HG02973 (cell line): ENCODE measurements at regions not wholly inside any gene's neighbourhood (a gene's known extent, or its start where the extent isn't known, plus 50 kb on each side); places are given as distances from the start of the nearest gene placed in this dataset.

Experiments used
- ATAC-seq: cut with Tn5 transposase; IDR thresholded peaks from one replicate; pipeline ENCODE4 v1.9.1; 2021; ENCODE audit warnings: moderate library complexity; ENCODE audit not compliant: unreplicated experiment

DNA sequence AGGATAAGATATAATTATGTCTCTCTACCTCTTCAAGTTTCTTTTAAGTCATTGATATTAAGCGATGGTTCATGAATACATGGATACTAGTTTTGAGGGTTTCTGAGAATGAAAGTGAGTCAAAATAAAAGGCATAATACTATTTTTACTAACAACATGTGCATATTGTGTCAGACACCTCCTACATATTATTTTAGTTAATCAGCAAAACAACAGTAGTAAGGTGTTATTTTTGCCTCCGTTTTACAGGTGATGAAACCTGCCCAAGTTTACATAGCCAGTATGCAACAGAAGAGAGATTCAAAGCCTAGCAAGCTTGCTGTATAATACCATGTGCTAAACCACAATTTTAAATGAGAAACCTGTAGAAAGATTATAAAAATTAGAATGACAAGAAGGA is 544.1 kb downstream of the EPHA5 start:
- no peak for ATAC-seq

DNA sequence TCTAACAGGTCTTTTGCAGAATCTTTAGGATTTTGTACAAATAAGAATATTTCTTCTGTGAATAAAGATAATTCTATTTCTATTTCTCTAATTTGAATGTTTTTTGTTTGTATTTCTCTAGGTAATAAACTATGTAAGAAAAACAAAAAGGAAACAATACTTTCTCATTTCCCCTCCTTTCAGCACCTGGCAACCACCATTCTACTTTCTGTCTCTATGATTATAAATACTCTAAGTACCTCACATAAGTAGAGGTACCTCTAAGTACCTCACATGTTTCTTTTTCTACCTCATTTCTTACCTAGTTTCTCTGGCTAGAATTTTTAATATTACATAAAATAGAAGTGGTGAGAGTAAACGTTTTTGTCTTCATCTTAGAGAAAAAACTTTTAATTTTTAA is 550.0 kb downstream of the EPHA5 start:
- no peak for ATAC-seq

DNA sequence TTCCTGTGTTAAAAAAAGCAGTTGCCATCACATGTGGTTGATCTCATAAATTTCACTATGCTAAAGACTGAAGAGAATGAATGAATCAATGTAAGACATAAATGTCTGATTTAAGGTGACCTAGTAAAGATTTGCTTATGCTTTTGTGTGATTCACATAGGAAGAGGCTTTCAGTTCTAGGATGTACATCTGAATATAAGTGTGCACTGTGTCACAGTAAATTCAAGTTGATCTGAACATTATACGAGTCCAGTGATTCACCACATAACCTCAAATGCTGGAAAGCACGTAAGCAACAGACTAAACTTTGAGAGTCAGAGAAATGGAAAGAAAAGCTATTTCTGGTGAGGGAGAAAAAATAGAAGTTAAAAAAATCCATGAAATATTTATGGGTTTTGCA is 567.9 kb downstream of the EPHA5 start:
- ATAC-seq, result no peak

DNA sequence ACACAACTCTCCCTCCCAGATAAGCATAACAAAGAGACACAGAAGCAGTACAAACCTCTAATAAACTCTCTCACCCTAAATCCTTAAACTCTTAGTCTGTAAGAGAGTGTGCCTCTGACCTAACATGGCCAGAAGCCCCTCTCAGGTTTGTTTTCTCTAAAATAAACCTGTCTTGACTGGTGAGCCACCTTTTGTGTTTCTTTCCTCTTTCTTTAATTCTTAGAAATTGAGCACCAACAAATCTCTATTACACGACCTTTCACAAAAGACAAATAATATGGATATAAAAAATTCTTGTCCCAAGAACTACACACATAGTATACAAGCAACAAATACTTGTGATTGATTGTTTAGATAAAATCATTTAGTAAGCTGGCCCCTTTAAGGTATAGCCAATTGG is 573.7 kb downstream of the EPHA5 start:
- no peak for ATAC-seq

DNA sequence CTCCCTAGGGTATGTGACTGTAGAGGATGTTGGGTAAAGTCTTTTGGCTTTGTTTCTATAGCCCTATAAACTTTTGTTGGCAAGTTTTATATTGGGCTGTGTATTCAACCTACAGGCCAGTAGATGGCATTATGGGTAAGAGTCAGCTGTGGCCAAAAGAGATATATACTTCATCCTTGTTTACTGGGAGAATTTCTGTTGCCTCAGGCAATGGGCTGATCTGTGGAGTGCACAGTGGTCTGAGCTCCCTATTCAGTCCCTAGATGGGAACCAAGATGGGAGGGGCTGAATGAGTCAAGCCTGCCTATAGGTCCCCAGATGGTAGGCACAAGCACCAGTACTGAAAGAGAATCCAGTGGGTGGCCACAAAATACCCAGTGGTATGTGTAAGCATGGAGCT is 580.6 kb downstream of the EPHA5 start:
- no peak for ATAC-seq

DNA sequence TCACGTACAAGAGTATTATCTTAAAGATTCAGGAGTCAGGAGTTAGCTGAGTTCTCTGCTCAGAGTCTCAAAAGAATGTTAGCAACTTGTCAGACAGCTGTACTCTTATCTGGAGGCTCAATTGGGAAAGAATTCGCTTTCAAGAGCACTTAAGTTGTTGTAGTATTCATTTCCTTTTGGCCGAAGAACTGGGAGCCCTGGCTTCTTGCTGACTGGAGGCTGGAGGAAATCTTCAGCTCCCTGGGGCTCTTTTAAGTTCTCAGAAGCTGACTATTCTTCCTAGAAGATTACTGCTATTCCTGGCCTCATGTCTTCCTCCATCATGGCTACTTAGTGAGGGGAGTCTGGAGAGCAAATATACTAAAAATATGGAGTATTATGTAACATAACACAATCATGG is 587.2 kb downstream of the EPHA5 start:
- ATAC-seq, result no peak

DNA sequence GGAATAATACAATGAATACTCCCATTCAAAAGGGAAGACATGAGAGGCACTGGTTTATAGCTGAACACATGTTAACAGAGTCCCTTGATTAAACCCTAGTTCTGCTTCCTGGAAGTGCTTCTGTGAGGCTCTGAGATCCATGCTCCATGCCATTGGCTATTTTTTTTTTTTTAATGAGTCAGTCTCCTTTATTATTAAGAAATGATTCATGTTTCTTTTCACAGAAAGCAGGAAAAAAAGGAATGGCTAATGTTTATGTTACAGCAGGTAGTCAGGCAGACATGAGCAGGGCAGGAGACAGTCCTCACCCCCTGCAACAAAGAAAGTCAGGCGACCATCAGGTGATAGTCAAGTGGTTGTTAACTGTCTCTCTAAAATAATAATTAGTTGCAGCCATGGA is 598.7 kb downstream of the EPHA5 start:
- no peak for ATAC-seq

DNA sequence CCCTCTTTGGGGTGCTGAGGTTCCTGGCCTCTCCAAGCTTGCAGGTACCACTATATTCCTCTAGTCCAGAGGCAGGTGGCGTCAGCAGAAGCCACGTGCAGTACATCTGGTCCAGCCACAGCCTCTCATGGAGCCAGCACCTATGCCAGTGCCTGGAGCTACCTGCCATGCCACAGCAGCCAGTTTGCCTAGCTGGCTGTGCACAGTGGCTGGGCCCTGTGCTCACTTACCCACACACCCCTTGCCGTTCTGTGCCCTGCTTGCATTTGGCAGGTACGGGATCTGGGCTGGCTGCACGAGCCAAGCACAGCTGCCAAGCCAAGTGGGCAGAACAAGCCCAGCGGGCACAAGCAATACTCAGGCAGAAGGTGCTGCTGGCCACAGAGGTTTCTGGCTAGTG is 601.1 kb downstream of the EPHA5 start:
- no peak for ATAC-seq

DNA sequence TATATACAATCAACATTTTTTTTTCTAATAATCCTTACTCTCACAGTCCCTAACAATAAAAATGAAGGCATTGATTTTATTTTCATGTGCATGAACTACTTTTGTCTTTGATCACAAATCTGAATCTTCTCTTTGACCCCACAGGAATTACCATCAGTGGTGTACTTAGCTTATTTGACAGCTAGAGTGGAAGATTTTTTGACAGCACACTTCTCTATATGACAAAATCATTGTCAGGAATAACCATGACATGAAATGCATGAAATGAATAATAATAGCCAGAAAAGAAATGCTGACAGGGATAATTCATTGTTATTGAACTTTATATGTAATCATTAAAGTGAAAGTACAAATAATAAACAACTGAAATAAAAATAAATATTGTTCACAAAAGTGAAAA is 604.2 kb downstream of the EPHA5 start:
- no peak for ATAC-seq

DNA sequence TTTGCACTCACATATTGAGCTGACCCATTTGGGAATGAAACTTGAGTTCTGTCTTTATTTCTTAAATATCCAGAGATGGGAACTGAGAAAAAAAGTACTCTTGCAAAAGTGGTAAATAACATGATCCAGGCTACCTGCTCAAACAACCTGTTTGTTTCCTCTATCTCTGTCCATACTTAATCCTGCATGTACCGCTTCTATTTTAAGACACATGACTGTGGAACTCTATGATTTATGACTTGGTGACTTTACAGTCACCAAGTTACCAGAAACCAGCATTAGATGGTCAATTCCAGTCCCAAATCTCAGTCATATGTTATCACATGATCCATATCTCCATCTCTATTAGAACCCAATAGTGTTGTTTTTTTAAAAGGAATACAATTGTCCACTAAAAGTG is 606.7 kb downstream of the EPHA5 start:
- ATAC-seq, result no peak

DNA sequence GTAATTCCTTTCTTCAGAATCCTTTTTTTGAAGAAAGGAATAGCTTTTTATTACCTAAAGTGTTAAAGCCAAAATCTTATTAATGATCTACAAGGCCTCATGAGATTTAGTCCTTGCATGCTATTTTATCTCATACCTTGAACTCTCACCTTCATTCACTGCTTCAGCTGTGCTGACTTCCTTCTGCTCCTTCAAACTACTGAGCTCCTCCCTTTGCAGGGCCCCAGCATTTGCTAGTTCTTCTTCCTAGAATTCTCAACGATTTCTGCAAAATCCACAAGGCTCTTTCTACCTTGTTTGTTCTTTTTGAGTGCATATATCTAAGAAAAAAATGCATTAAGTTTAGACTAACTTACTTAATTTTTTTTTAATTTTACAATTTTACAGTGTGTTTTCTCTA is 619.5 kb downstream of the EPHA5 start:
- no peak for ATAC-seq

DNA sequence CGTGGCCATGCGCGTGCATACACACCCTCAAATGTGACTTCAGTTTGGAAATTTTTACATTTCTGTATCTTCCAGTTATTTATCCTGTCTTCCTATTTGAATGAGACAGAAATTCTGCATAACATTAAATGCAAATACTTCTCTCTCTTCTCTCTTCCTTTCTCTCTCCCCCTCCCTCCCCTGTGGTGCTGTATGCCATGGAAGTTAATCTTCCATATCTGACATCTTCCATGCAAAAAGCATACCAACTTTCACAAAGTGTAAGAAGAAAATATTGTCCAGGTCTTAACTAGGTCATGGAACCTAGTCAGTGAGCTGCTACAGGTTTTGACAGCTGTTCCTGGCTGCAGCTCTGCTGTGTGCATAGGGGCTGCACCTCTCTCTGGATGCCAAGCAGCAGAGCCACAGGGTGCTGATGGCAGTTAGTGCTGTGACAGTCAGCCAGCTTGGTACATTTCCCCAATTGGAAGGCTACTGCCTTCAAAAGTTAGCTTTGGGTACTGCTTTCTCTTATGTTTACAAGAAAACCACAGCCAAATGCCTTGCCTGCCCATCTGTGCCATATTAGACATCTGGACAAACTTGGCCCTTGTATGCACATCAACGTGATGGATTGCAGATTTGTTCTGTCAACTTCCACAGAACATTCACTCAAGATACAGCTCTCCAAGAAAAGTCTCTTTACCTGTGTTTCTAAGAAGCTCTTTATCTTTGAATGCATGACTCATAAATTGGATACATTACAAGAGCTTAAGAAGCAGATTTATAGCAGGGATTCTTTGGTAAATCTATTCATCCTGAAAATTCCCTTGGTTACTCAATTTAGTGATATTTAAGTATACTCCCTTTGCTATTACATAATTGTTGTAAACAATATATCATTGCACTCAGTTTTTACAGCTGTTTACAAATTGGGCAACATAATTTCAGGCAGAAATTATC is 623.8 kb downstream of the EPHA5 start:
- ATAC-seq, result no peak

DNA sequence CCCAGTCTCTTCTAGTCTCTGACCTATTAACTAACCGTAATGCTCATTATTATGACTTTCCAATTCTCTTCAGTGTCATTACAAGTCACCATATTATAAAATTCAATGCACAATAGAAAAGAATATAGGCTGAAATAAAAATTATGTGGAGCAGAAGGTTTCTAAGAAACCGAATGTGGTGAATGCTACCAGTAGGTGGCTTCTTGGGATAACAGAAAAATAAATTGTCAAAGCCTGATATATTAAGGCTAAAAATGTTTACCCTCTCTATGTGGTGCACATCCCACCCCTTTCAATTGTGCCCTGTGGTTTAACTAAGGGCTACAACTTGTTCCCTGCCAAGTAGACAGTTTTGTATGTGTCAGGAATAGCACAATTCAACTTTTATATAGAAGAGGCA is 624.6 kb upstream of the TECRL start:
- no peak for ATAC-seq

DNA sequence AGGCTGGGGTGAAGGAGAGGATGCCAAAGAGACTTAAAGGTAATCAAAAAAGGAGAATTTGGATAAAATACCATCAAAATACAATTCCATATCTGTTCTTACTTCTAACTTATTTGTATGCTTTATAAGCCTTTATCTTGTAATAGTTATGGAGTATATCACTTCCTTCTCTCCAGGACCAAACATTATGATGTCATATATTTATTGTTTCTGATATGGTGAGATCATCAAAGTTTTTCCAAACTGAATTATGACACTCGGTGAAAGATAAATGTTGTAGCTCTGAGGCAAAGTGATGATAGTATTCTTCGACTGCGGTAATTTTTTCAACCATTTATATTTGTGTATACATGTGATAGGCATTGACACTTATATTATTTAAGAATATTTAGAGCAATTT is 619.3 kb upstream of the TECRL start:
- no peak for ATAC-seq

DNA sequence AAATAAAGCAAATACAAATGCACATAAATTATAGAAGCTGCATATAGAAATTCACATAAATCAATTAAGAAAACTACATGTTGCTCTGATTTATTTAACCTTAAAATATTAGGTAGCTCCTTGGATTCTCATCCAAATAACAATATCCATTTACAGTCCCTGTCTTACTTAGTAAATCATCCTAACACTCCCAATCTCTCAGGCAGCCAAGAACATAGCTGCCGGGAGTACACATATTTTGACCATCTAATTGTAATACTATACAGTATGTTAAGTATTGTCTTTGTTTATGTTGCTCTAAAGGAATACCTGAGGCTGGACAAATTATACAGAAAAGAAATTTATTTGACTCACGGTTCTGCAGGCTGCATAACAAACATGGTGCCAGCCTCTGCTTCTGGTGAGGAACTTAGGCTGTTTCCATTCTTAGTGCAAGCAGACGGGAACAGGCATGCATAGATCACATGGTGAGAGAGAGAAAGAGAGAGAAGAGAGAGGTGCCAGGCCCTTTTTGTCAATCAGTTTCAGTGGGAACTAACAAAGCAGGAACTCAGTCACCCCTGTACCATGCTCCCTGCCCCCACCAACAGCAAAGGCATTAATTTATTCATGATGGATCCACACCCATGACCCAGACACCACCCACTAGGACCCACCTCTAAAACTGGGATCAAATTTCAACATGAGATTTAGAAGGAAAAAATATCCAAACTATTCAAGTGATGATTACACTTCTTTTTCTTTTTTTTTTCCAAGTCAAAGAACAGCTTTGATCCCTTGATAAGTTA is 614.8 kb upstream of the TECRL start:
- no peak for ATAC-seq

DNA sequence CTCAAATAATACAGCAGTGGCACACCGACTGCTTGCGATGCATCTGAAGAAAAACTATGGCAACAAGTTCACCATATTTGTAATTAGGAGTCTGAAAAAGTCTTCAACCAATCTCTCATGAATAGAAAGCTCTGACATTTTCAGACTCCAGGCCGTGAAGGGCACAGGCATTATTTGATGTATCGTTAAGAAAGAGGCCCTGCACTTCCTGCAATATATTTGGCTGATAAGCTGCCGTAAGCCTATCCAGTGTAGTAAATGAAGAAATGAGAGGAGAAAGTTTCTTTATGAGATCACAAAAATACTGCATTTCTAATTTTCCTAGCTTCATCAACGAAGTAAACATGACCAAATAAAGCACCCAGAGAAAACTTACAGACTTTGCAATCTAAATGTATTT is 613.8 kb upstream of the TECRL start:
- ATAC-seq, result no peak

DNA sequence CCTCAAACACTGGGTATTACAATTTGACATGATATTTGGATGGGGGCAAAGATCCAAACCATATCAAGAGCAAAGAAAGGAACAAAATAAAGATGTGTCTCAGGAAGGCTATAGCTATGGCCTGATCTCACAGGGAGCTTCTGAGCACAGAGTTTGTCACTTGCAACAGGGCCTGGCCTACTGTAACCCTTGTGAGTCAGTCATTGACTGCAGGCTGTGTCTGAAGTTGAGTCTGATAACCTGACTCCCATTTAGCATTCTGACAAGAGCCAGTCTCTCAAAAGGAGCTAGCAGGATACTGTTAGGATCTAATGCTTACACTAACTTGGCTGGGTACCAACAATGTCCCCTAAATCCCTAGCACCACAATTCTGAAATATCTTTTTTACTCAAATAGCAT is 612.5 kb upstream of the TECRL start:
- no peak for ATAC-seq

DNA sequence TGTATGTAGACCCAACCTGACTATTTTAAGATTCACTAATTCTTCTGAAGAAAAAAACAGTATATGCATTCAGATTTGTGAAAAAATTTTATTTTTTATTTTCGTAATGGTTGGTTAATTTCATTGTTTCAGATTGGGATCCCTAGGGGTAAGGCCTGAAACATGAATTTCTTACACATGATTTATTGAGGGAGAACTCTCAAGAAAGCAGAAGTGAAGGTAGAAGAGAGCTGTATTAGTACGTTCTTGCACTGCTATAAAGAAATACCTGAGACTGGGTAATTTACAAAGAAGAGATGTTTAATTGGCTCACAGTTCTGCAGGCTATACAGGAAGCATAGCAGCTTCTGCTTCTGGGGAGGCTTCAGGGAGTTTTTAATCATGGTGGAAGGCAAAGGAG is 611.9 kb upstream of the TECRL start:
- ATAC-seq, result no peak

DNA sequence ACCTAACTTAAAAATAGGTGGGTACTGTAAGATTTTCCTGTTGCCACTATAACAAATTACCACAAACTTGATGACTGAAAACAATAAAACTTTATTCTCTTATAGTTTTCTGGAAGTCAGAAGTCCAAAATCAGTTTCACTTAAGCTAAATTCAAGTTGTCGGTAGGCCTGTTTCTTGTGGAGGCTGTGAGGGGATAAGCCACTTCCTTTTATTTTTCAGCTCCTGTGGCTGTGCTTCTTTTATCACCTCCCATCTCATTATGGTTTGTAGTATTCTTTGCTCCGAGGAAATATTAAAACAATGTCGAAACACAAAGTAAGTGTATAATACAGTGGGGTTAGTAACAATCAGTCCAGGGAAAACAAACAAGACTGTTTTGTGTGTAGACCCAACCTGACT is 610.5 kb upstream of the TECRL start:
- no peak for ATAC-seq

DNA sequence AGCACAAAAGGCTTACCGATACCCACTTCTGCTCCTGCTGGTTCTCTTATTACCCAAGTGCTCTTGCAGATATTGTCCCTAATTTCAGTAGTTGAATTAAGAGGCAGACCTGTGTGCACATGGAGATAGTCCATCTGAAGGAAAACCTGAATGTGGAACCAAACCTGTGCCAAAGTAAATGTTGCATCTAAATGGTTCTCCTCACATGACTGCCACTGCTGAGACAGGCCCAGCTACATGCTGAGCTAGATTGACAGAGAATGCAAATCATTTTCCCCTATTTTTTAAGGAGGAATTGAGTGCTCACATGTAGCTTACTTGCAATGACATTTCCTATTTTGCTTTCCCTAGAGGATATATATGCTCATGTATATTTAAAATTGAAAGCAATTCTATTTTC is 609.1 kb upstream of the TECRL start:
- ATAC-seq, result no peak

DNA sequence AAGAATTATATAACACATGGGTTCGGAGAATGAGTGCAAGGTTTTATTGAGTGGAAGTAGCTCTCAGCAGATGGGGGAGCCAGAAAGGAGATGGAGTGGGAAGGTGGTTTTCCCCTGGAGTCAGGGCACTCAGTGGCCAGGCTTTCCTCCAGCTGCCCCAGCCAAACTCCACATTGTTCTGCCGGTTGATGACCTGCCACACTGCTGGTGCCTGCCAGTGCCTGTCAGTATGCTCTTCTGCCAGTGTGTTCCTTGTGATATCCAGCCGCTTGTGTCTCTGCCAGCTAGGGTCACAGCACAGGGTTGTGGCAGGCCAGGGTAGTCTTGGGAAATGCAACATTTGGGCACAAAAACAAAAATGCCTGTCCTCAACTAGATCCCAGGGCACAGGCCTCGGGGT is 604.8 kb upstream of the TECRL start:
- no peak for ATAC-seq

DNA sequence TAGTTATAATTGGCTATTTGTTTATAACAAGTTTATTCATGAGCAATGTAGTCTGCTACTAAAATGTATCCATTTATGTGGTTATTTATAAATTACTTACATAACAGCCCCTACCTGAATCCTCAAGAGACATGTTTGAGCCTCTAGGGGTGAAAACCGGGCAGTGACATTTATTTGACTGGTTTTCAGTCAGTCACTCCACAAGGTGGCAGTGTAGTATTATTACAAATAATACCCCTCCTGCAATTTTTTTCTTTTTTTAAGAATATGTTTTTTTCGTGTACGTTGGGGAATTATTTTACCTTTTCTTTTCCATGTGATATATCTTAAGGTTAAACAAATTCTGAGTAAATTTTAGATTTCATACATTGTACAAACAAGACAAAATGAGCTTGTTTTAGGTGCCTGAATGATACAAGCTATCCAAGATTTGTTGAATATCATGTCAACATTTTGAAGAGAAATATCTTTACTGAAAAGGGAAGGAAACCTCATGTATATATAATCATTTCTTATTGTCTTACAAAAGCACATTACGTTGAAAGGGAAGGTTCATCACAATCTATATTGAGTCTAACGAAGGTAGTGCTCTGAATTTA is 598.7 kb upstream of the TECRL start:
- peak; percentile 71 for ATAC-seq
